Activated naive CD8-positive, alpha-beta T cell treated with anti-CD3 and anti-CD28 coated beads, Interleukin-2, amount 50 U/mL, for 24 hours (primary cell): ENCODE measurements at regions not wholly inside any gene's neighbourhood (a gene's known extent, or its start where the extent isn't known, plus 50 kb on each side); places are given as distances from the start of the nearest gene placed in this dataset.

Experiments
- ATAC-seq: fragments of 150-1000 bp; cut with Tn5 transposase; one replicate; pipeline ENCODE4 v1.10.0; 2021
- DNase-seq: peaks from one replicate; pipeline ENCODE4 v3.0.0; 2021
- H3K27ac Mint-ChIP-seq: one replicate; pipeline ENCODE4 v1.8.0; 2021; ENCODE audit warnings: mild to moderate bottlenecking, mixed read lengths
- H3K27me3 Mint-ChIP-seq: one replicate; pipeline ENCODE4 v1.8.0; 2021; ENCODE audit warnings: mixed read lengths
- H3K36me3 Mint-ChIP-seq: one replicate; pipeline ENCODE4 v1.8.0; 2021; ENCODE audit warnings: low read depth, mixed read lengths
- H3K4me1 Mint-ChIP-seq: one replicate; pipeline ENCODE4 v1.8.0; 2021; ENCODE audit warnings: mixed read lengths
- H3K4me3 Mint-ChIP-seq: one replicate; pipeline ENCODE4 v1.8.0; 2021; ENCODE audit warnings: mild to moderate bottlenecking, moderate library complexity, mixed read lengths
- H3K9me3 Mint-ChIP-seq: one replicate; pipeline ENCODE4 v1.8.0; 2021; ENCODE audit warnings: mixed read lengths

- H3K36me3 Mint-ChIP-seq = no peaks in the 10 kb centered on the region
- H3K27ac Mint-ChIP-seq = no peak overlapping the region
- no peak for ATAC-seq
- H3K4me3 Mint-ChIP-seq = no peak overlapping the region
- DNase-seq = no peak
- H3K27me3 Mint-ChIP-seq = peaks cover 15% of the 10 kb centered on the region
- no peaks in the 10 kb centered on the region for H3K9me3 Mint-ChIP-seq
- H3K4me1 Mint-ChIP-seq = no peaks in the 10 kb centered on the region
These were observed 140.0 kb downstream of the BARX1 start for GRCh38 chr9:93815135-93815534.

GRCh38 chr9:93814077-93814956, 140.8 kb downstream of the BARX1 start:
- H3K27me3 Mint-ChIP-seq = peaks cover 15% of the 10 kb centered on the region
- no peaks in the 10 kb centered on the region for H3K9me3 Mint-ChIP-seq
- no peak for ATAC-seq
- no peaks in the 10 kb centered on the region for H3K4me1 Mint-ChIP-seq
- H3K4me3 Mint-ChIP-seq = no peak overlapping the region
- H3K27ac Mint-ChIP-seq = no peak overlapping the region
- no peak for DNase-seq
- no peaks in the 10 kb centered on the region for H3K36me3 Mint-ChIP-seq

GRCh38 chr9:93813221-93814076, 141.7 kb downstream of the BARX1 start:
- ATAC-seq = peak; percentile 21
- H3K4me3 Mint-ChIP-seq = no peak overlapping the region

GRCh38 chr9:93812410-93812668, 142.8 kb downstream of the BARX1 start:
- no peaks in the 10 kb centered on the region for H3K4me1 Mint-ChIP-seq
- no peak for ATAC-seq
- no peak for DNase-seq
- H3K4me3 Mint-ChIP-seq = no peak overlapping the region
- H3K9me3 Mint-ChIP-seq = no peaks in the 10 kb centered on the region
- H3K27me3 Mint-ChIP-seq = peaks cover 15% of the 10 kb centered on the region
- H3K27ac Mint-ChIP-seq = no peak overlapping the region
- H3K36me3 Mint-ChIP-seq = no peaks in the 10 kb centered on the region

More at GRCh38 chr9:93813221-93814076, 141.7 kb downstream of the BARX1 start:
- H3K27me3 Mint-ChIP-seq = peaks cover 15% of the 10 kb centered on the region
- no peaks in the 10 kb centered on the region for H3K4me1 Mint-ChIP-seq
- no peak for DNase-seq
- H3K9me3 Mint-ChIP-seq = no peaks in the 10 kb centered on the region
- H3K27ac Mint-ChIP-seq = no peak overlapping the region
- no peaks in the 10 kb centered on the region for H3K36me3 Mint-ChIP-seq

- Mint-ChIP-seq H3K27ac (no peak overlapping the region), H3K9me3 (no peaks in the 10 kb centered on the region), H3K4me1 (no peaks in the 10 kb centered on the region), H3K36me3 (no peaks in the 10 kb centered on the region), H3K27me3 (peaks cover 8% of the 10 kb centered on the region), H3K4me3 (no peak overlapping the region)
- DNase-seq (no peak), ATAC-seq (no peak)
These were observed 144.9 kb downstream of the BARX1 start for GRCh38 chr9:93810028-93810971.

GRCh38 chr9:93809204-93809940, 145.8 kb downstream of the BARX1 start:
- DNase-seq (no peak), ATAC-seq (no peak)
- Mint-ChIP-seq H3K27ac (no peak overlapping the region), H3K36me3 (no peaks in the 10 kb centered on the region), H3K27me3 (peaks cover 6% of the 10 kb centered on the region), H3K4me1 (no peaks in the 10 kb centered on the region), H3K4me3 (no peak overlapping the region), H3K9me3 (peaks cover 3% of the 10 kb centered on the region)

GRCh38 chr9:93808115-93809029, 146.8 kb downstream of the BARX1 start:
- DNase-seq = no peak
- Mint-ChIP-seq H3K4me1 (no peaks in the 10 kb centered on the region), H3K36me3 (no peaks in the 10 kb centered on the region), H3K27me3 (peaks cover 4% of the 10 kb centered on the region), H3K9me3 (peaks cover 4% of the 10 kb centered on the region), H3K27ac (no peak overlapping the region), H3K4me3 (no peak overlapping the region)
- no peak for ATAC-seq

GRCh38 chr9:93807166-93808074, 147.7 kb downstream of the BARX1 start:
- no peak overlapping the region for H3K27ac Mint-ChIP-seq
- no peak for DNase-seq
- H3K27me3 Mint-ChIP-seq = peaks cover 7% of the 10 kb centered on the region
- H3K36me3 Mint-ChIP-seq = no peaks in the 10 kb centered on the region
- no peak overlapping the region for H3K4me3 Mint-ChIP-seq
- ATAC-seq = no peak
- peaks cover 4% of the 10 kb centered on the region for H3K9me3 Mint-ChIP-seq
- H3K4me1 Mint-ChIP-seq = no peaks in the 10 kb centered on the region

GRCh38 chr9:93801581-93802284, 153.4 kb downstream of the BARX1 start:
- Mint-ChIP-seq H3K27ac (no peak overlapping the region), H3K4me1 (no peaks in the 10 kb centered on the region), H3K4me3 (no peak overlapping the region), H3K9me3 (peaks cover 14% of the 10 kb centered on the region), H3K27me3 (peaks cover 20% of the 10 kb centered on the region), H3K36me3 (no peaks in the 10 kb centered on the region)
- DNase-seq (no peak), ATAC-seq (no peak)

GRCh38 chr9:93801120-93801519, 154.0 kb downstream of the BARX1 start:
- ATAC-seq (no peak), DNase-seq (no peak)
- Mint-ChIP-seq H3K27ac (no peak overlapping the region), H3K9me3 (peaks cover 14% of the 10 kb centered on the region), H3K4me1 (no peaks in the 10 kb centered on the region), H3K4me3 (no peak overlapping the region), H3K36me3 (no peaks in the 10 kb centered on the region), H3K27me3 (peaks cover 23% of the 10 kb centered on the region)

- no peak for ATAC-seq
- Mint-ChIP-seq H3K27ac (no peak overlapping the region), H3K4me3 (no peak overlapping the region), H3K27me3 (peaks cover 26% of the 10 kb centered on the region), H3K4me1 (no peaks in the 10 kb centered on the region), H3K9me3 (no peaks in the 10 kb centered on the region), H3K36me3 (no peaks in the 10 kb centered on the region)
- DNase-seq = no peak
These were observed 162.8 kb downstream of the BARX1 start for GRCh38 chr9:93792358-93792757.

- H3K27me3 Mint-ChIP-seq = peaks cover 39% of the 10 kb centered on the region
These were observed 169.0 kb downstream of the BARX1 start for GRCh38 chr9:93786204-93786603.

More at GRCh38 chr9:93786204-93786603, 169.0 kb downstream of the BARX1 start:
- H3K27ac Mint-ChIP-seq = no peak overlapping the region
- no peaks in the 10 kb centered on the region for H3K36me3 Mint-ChIP-seq
- peaks cover 3% of the 10 kb centered on the region for H3K9me3 Mint-ChIP-seq
- no peak overlapping the region for H3K4me3 Mint-ChIP-seq
- ATAC-seq (no peak), DNase-seq (no peak)
- H3K4me1 Mint-ChIP-seq = no peaks in the 10 kb centered on the region
